Mesendoderm (in vitro differentiated cells): ENCODE measurements at regions not wholly inside any gene's neighbourhood (a gene's known extent, or its start where the extent isn't known, plus 50 kb on each side); places are given as distances from the start of the nearest gene placed in this dataset.
A peak's percentile ranks its signal among the peaks of the same experiment; 100 is the strongest.

ENCODE experiments used
- DNase-seq: peaks from one replicate; pipeline ENCODE4 v3.0.0; 2013
- H2AK5ac ChIP-seq: 2 replicates; pipeline ENCODE4 v1.6.1; 2013; ENCODE audit warnings: low read length, inconsistent platforms
- H2BK120ac ChIP-seq: 2 replicates; pipeline ENCODE4 v1.6.1; 2013; ENCODE audit warnings: low read depth, mild to moderate bottlenecking, low read length, moderate library complexity, mixed read lengths
- H2BK15ac ChIP-seq: replicated peaks from 2 replicates; pipeline ENCODE4 v1.6.1; 2013; ENCODE audit warnings: low read depth, mild to moderate bottlenecking, moderate library complexity
- H2BK5ac ChIP-seq: 2 replicates; pipeline ENCODE4 v1.6.1; 2013; ENCODE audit warnings: low read length, inconsistent platforms
- H3K18ac ChIP-seq: 2 replicates; pipeline ENCODE4 v1.6.1; 2013; ENCODE audit warnings: mild to moderate bottlenecking, low read length, mixed read lengths
- H3K23ac ChIP-seq: one replicate; pipeline ENCODE4 v1.6.1; 2013; ENCODE audit warnings: low read length
- H3K27ac ChIP-seq: 2 replicates; pipeline ENCODE4 v1.5.1; 2013; ENCODE audit warnings: low read depth, mild to moderate bottlenecking, inconsistent platforms, low read length, moderate library complexity
- H3K27me3 ChIP-seq: 2 replicates; pipeline ENCODE4 v1.6.1; 2013; ENCODE audit warnings: low read length, control low read depth, mild to moderate bottlenecking, inconsistent platforms; ENCODE audit not compliant: insufficient read depth, poor library complexity
- H3K36me3 ChIP-seq: 2 replicates; pipeline ENCODE4 v1.6.1; 2013; ENCODE audit warnings: low read length, inconsistent platforms; ENCODE audit not compliant: control insufficient read depth, insufficient read depth
- H3K4ac ChIP-seq: one replicate; pipeline ENCODE4 v1.6.1; 2013; ENCODE audit warnings: low read depth, mild to moderate bottlenecking, low read length, moderate library complexity
- H3K4me1 ChIP-seq: 2 replicates; pipeline ENCODE4 v1.6.1; 2013; ENCODE audit warnings: low read depth, low read length, inconsistent platforms; ENCODE audit not compliant: control insufficient read depth
- H3K4me2 ChIP-seq: 2 replicates; pipeline ENCODE4 v1.6.1; 2013; ENCODE audit warnings: low read length
- H3K4me3 ChIP-seq: 2 replicates; pipeline ENCODE4 v1.5.1; 2013; ENCODE audit warnings: mild to moderate bottlenecking, low read length
- H3K56ac ChIP-seq: one replicate; pipeline ENCODE4 v1.6.1; 2013; ENCODE audit warnings: low read length
- H3K79me1 ChIP-seq: 2 replicates; pipeline ENCODE4 v1.6.1; 2013; ENCODE audit warnings: low read length, inconsistent platforms
- H3K79me2 ChIP-seq: 2 replicates; pipeline ENCODE4 v1.6.1; 2013; ENCODE audit warnings: mild to moderate bottlenecking, low read length; ENCODE audit not compliant: control insufficient read depth, insufficient read depth
- H3K9ac ChIP-seq: 2 replicates; pipeline ENCODE4 v1.6.1; 2013; ENCODE audit warnings: low read length, inconsistent platforms
- H4K5ac ChIP-seq: one replicate; pipeline ENCODE4 v1.6.1; 2013; ENCODE audit warnings: low read length
- H4K8ac ChIP-seq: one replicate; pipeline ENCODE4 v1.6.1; 2013; ENCODE audit warnings: low read depth, mild to moderate bottlenecking, control low read depth, low read length, moderate library complexity
- WGBS: extraction: QIAGEN DNeasy Blood & Tissue Kit; methylation state at CpG from one replicate; pipeline ENCODE4 v1.1.7; 2013; ENCODE audit warnings: low lambda C conversion rate, missing lambda C conversion rate; ENCODE audit not compliant: insufficient coverage; ENCODE audit errors: extremely low coverage; 5-methylcytosine and 5-hydroxymethylcytosine counted together

DNA sequence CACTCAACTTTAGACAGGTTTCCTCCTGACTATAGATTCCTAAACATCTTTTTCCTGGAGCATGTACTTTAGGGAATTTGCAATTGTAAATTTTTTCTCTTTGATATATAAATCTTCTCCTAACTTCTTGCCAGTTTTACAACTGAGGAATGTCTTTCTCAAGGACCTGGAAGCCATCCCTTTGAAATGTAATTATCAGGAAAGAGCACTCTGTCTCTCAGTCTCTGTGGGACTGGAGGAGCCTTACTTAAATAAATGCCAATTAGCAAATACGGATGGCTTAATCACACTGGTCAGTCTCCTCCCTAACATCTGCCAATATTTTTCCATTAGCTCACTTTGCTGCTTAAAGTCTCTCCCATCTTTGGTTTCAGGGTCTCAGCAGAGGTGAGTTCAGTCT lies 344.3 kb upstream of the ARRDC3 start:
- no peak overlapping the region for H3K56ac ChIP-seq
- no peaks in the 10 kb centered on the region for H3K36me3 ChIP-seq
- H3K79me1 ChIP-seq = no peaks in the 10 kb centered on the region
- no peak overlapping the region for H3K4me3 ChIP-seq
- H3K23ac ChIP-seq = no peak overlapping the region
- no CpG with 5 or more reads among the region's 1 CpG for WGBS
- H2BK5ac ChIP-seq = no peak overlapping the region
- no peak overlapping the region for H2AK5ac ChIP-seq
- no peaks in the 10 kb centered on the region for H3K79me2 ChIP-seq
- no peak overlapping the region for H4K5ac ChIP-seq
- H2BK15ac ChIP-seq = no peak overlapping the region
- no peak overlapping the region for H2BK120ac ChIP-seq
- H3K4me1 ChIP-seq = peaks cover 2% of the 10 kb centered on the region
- peak; percentile 51 for DNase-seq
- H3K27me3 ChIP-seq = no peaks in the 10 kb centered on the region
- no peak overlapping the region for H3K4ac ChIP-seq
- H3K9ac ChIP-seq = no peak overlapping the region
- H3K27ac ChIP-seq = no peak overlapping the region
- H3K4me2 ChIP-seq = no peak overlapping the region
- H4K8ac ChIP-seq = no peak overlapping the region
- no peak overlapping the region for H3K18ac ChIP-seq

GRCh38 chr5:91722736-91723467 lies 339.8 kb upstream of the ARRDC3 start:
- H3K4me3 ChIP-seq = no peak overlapping the region
- H3K4ac ChIP-seq = no peak overlapping the region
- no CpG with 5 or more reads among the region's 8 CpGs for WGBS
- DNase-seq = no peak
- no peak overlapping the region for H2BK120ac ChIP-seq
- H3K27ac ChIP-seq = no peak overlapping the region
- H3K4me1 ChIP-seq = peaks cover 2% of the 10 kb centered on the region
- no peak overlapping the region for H4K5ac ChIP-seq
- no peak overlapping the region for H4K8ac ChIP-seq
- H3K18ac ChIP-seq = no peak overlapping the region
- H3K27me3 ChIP-seq = no peaks in the 10 kb centered on the region
- H3K4me2 ChIP-seq = no peak overlapping the region
- no peak overlapping the region for H2BK5ac ChIP-seq
- H3K56ac ChIP-seq = no peak overlapping the region
- H3K36me3 ChIP-seq = no peaks in the 10 kb centered on the region
- H2AK5ac ChIP-seq = no peak overlapping the region
- no peaks in the 10 kb centered on the region for H3K79me2 ChIP-seq
- no peak overlapping the region for H3K9ac ChIP-seq
- no peak overlapping the region for H3K23ac ChIP-seq
- H2BK15ac ChIP-seq = no peak overlapping the region
- no peaks in the 10 kb centered on the region for H3K79me1 ChIP-seq

GRCh38 chr5:91712718-91713117 lies 329.6 kb upstream of the ARRDC3 start:
- Histone ChIP-seq H3K27ac (no peak overlapping the region), H4K8ac (no peak overlapping the region), H4K5ac (no peak overlapping the region), H2BK15ac (no peak overlapping the region), H3K79me1 (no peaks in the 10 kb centered on the region), H3K36me3 (no peaks in the 10 kb centered on the region), H3K4ac (no peak overlapping the region), H2BK5ac (no peak overlapping the region), H3K79me2 (no peaks in the 10 kb centered on the region), H3K27me3 (no peaks in the 10 kb centered on the region), H3K9ac (no peak overlapping the region), H2BK120ac (no peak overlapping the region), H3K4me3 (no peak overlapping the region), H2AK5ac (no peak overlapping the region), H3K4me1 (no peaks in the 10 kb centered on the region), H3K56ac (no peak overlapping the region), H3K4me2 (no peak overlapping the region), H3K23ac (no peak overlapping the region), H3K18ac (no peak overlapping the region)
- DNase-seq = no peak

DNA sequence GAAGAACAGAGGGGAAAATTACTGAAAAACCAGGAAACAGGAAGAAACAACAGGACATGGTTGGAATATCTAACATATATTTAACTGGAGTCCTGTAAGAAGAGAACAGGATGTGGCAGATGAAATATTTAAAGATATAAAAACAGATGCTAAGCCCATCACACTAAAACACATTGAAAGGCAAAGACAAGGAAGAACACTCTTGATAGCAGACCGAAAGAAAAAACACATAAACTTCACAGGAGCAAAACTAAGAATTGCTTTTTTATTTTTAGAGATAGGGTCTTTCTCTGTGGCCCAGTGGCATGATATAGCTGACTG lies 324.4 kb upstream of the ARRDC3 start:
- Histone ChIP-seq H3K9ac (no peak overlapping the region), H2AK5ac (no peak overlapping the region), H3K79me1 (no peaks in the 10 kb centered on the region), H4K5ac (no peak overlapping the region), H2BK120ac (no peak overlapping the region), H3K27ac (no peak overlapping the region), H3K4me3 (no peak overlapping the region), H3K36me3 (no peaks in the 10 kb centered on the region), H2BK5ac (no peak overlapping the region), H3K4me2 (no peak overlapping the region), H3K4ac (no peak overlapping the region), H3K56ac (no peak overlapping the region), H4K8ac (no peak overlapping the region), H3K18ac (no peak overlapping the region), H2BK15ac (no peak overlapping the region), H3K27me3 (no peaks in the 10 kb centered on the region), H3K4me1 (no peaks in the 10 kb centered on the region), H3K23ac (no peak overlapping the region), H3K79me2 (no peaks in the 10 kb centered on the region)
- DNase-seq = no peak
- no CpG with 5 or more reads among the region's 1 CpG for WGBS

DNA sequence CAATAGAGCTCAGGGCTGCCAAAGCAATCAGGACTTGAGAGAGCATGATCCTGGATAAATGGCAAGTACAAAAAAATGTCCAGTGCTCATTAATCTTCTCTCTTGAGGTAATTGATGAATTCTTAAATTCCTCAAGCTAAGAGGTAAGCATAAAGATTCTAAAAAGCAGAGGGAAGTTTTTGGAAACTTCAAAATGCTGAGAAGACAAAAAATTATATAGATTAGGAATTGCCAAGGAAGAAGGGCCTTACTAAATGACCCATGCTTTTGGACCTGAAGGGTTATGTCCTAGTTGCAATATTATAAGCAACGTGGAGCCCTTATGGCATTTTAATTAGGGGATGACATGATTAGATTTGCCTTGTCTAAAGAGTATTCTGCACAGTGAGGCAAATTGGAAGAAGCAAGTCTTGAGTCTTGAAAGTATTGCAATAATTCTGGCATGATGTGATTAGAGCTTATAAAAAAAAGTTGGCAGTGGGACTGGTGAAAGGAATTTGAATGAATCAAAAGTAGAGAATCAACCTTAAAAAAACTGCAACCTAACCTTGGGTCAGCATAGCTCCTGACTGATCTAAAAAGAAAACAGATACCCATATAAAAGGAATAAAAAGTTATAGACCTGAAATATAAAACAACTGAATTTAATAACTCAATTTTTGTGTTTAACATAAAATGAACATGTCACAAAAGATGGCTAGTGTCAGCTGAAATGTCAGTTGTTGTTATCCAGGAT lies 323.8 kb upstream of the ARRDC3 start:
- Histone ChIP-seq H2BK120ac (no peak overlapping the region), H3K4me2 (no peak overlapping the region), H2BK15ac (no peak overlapping the region), H4K8ac (no peak overlapping the region), H3K79me1 (no peaks in the 10 kb centered on the region), H3K9ac (no peak overlapping the region), H3K4ac (no peak overlapping the region), H3K36me3 (no peaks in the 10 kb centered on the region), H3K18ac (no peak overlapping the region), H3K23ac (no peak overlapping the region), H3K56ac (no peak overlapping the region), H3K27me3 (no peaks in the 10 kb centered on the region), H2AK5ac (no peak overlapping the region), H3K4me1 (no peaks in the 10 kb centered on the region), H4K5ac (no peak overlapping the region), H2BK5ac (no peak overlapping the region), H3K79me2 (no peaks in the 10 kb centered on the region), H3K4me3 (no peak overlapping the region), H3K27ac (no peak overlapping the region)
- no peak for DNase-seq
- no CpG with 5 or more reads among the region's 1 CpG for WGBS

DNA sequence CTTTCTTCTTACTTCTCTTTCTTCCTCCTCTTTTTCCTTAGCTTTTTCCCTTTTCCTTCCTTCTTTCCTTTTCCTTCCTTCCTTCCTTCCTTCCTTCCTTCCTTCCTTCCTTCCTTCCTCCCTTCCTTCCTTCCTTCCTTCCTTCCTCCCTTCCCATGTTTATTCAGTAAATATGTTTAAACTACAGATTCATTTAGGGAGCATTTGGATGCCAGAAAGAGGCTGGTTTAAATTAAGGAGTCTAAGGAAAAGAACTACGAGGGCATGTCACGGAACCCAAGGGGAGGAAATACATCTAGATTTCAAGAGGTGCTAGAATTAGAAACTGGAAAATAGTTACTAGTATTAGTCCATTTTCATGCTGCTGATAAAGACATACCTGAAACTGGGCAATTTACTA lies 320.0 kb upstream of the ARRDC3 start:
- DNase-seq = no peak
- Histone ChIP-seq H3K27ac (no peak overlapping the region), H3K9ac (no peak overlapping the region), H4K8ac (no peak overlapping the region), H3K4me2 (no peak overlapping the region), H3K56ac (no peak overlapping the region), H3K27me3 (no peaks in the 10 kb centered on the region), H3K23ac (no peak overlapping the region), H2AK5ac (no peak overlapping the region), H3K79me2 (no peaks in the 10 kb centered on the region), H2BK15ac (no peak overlapping the region), H3K36me3 (no peaks in the 10 kb centered on the region), H2BK120ac (no peak overlapping the region), H3K4ac (no peak overlapping the region), H4K5ac (no peak overlapping the region), H2BK5ac (no peak overlapping the region), H3K18ac (no peak overlapping the region), H3K4me3 (no peak overlapping the region), H3K79me1 (no peaks in the 10 kb centered on the region), H3K4me1 (no peaks in the 10 kb centered on the region)
- no CpG with 5 or more reads among the region's 2 CpGs for WGBS
